ENCODE measurements at regions not wholly inside any gene's neighbourhood (a gene's known extent, or its start where the extent isn't known, plus 50 kb on each side); places are given as distances from the start of the nearest gene placed in this dataset.

DNA sequence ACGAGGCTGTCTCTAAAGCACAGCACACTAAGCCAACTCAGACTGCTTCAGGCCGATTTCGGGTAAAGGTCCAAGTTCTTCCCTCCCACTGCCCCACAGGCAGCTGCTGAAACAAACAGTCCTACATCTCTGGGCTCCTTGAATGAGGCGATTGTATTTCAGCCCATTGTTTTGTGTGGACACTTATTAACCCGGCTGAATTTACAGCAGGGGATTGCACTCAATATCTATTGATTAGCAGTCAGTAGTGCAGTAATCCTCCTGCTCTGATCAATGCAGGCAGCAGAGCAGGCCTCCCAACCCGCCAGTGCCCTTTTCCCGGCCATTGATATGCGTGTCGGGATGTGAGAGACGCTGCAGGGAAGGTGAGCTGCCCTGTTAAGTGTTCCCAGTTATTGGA, 330.1 kb downstream of the CMPK2 start:
- H3K4me2 ChIP-seq (ENCODE audit: control insufficient read depth, extremely low read depth, insufficient read depth, low read depth, low read length), result no peak overlapping the region
- H3K9me1 ChIP-seq (ENCODE audit: control insufficient read depth, extremely low read depth, insufficient read depth, low read length), result no peaks in the 10 kb centered on the region
- H3K27ac ChIP-seq (ENCODE audit: control insufficient read depth, insufficient read depth, low read length), result no peak overlapping the region
- H2AFZ ChIP-seq (ENCODE audit: control insufficient read depth, low read length), result no peak overlapping the region
- no peaks in the 10 kb centered on the region for H3K27me3 ChIP-seq (ENCODE audit: control insufficient read depth, extremely low read depth, insufficient read depth, low read length)
- dilution Hi-C loops (cut with MboI; ENCODE audit: extremely low pct_ligation_motif_present, low sequenced_read_pairs), result no loop called here
- H3K4me3 ChIP-seq (ENCODE audit: control insufficient read depth in 2 of 3, extremely low read depth in 1 of 3, insufficient read depth in 2 of 3, low read depth in 1 of 3, low read length in 3 of 3), result no peak overlapping the region
- no peak for TF ChIP-seq EZH2 (IDR thresholded peaks at IDR 0.05; ENCODE audit: low read length)
- TF ChIP-seq, protein P1, sequence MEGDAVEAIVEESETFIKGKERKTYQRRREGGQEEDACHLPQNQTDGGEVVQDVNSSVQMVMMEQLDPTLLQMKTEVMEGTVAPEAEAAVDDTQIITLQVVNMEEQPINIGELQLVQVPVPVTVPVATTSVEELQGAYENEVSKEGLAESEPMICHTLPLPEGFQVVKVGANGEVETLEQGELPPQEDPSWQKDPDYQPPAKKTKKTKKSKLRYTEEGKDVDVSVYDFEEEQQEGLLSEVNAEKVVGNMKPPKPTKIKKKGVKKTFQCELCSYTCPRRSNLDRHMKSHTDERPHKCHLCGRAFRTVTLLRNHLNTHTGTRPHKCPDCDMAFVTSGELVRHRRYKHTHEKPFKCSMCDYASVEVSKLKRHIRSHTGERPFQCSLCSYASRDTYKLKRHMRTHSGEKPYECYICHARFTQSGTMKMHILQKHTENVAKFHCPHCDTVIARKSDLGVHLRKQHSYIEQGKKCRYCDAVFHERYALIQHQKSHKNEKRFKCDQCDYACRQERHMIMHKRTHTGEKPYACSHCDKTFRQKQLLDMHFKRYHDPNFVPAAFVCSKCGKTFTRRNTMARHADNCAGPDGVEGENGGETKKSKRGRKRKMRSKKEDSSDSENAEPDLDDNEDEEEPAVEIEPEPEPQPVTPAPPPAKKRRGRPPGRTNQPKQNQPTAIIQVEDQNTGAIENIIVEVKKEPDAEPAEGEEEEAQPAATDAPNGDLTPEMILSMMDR (optimal IDR thresholded peaks at IDR 0.05 in 1 of 3, IDR thresholded peaks at IDR 0.05 in 1 of 3, conservative IDR thresholded peaks at IDR 0.05 in 1 of 3; ENCODE audit: extremely low read depth in 1 of 3, insufficient read depth in 2 of 3, low read length in 3 of 3), result no peak
- H3K36me3 ChIP-seq (ENCODE audit: control insufficient read depth in 2 of 2, extremely low read depth in 1 of 2, insufficient read depth in 2 of 2, low read length in 2 of 2), result no peaks in the 10 kb centered on the region
- H3K9ac ChIP-seq (ENCODE audit: control insufficient read depth, extremely low read depth, insufficient read depth, low read length), result no peak overlapping the region
- H3K9me3 ChIP-seq (ENCODE audit: control insufficient read depth, low read depth, low read length), result no peaks in the 10 kb centered on the region
- no peaks in the 10 kb centered on the region for H4K20me1 ChIP-seq (ENCODE audit: control insufficient read depth, extremely low read depth, insufficient read depth, low read length)
- no peak for FAIRE-seq
- H3K79me2 ChIP-seq (ENCODE audit: control insufficient read depth, insufficient read depth, low read length), result no peaks in the 10 kb centered on the region
- H3K4me1 ChIP-seq (ENCODE audit: control insufficient read depth, extremely low read depth, insufficient read depth, low read length), result no peaks in the 10 kb centered on the region
- no peak for DNase-seq (ENCODE audit: low read depth, low spot score)

DNA sequence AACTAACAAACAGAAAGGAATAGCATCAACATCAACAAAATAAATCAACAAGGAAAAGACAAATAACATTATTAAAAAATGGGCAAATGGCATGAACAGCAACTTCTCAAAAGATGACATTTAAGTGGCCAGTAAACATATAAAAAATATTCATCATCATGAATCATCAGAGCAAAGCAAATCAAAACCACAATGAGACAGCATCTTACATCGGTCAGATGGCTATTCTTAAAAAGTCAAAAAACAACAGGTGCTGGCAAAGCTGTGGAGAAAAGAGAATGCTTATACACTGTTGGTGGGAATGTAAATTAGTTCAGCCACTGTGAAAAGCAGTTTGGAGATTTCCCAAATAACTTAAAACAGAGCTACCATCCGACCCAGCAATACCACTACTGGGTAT, 327.1 kb downstream of the CMPK2 start:
- no peak for FAIRE-seq
- H3K4me2 ChIP-seq (ENCODE audit: control insufficient read depth, extremely low read depth, insufficient read depth, low read depth, low read length), result no peak overlapping the region
- H2AFZ ChIP-seq (ENCODE audit: control insufficient read depth, low read length), result no peak overlapping the region
- no peak overlapping the region for H3K27ac ChIP-seq (ENCODE audit: control insufficient read depth, insufficient read depth, low read length)
- H3K27me3 ChIP-seq (ENCODE audit: control insufficient read depth, extremely low read depth, insufficient read depth, low read length), result no peaks in the 10 kb centered on the region
- no peaks in the 10 kb centered on the region for H3K4me1 ChIP-seq (ENCODE audit: control insufficient read depth, extremely low read depth, insufficient read depth, low read length)
- dilution Hi-C loops (cut with MboI; ENCODE audit: extremely low pct_ligation_motif_present, low sequenced_read_pairs), result no loop called here
- no peaks in the 10 kb centered on the region for H3K9me3 ChIP-seq (ENCODE audit: control insufficient read depth, low read depth, low read length)
- H3K36me3 ChIP-seq (ENCODE audit: control insufficient read depth in 2 of 2, extremely low read depth in 1 of 2, insufficient read depth in 2 of 2, low read length in 2 of 2), result no peaks in the 10 kb centered on the region
- H3K9ac ChIP-seq (ENCODE audit: control insufficient read depth, extremely low read depth, insufficient read depth, low read length), result no peak overlapping the region
- TF ChIP-seq, protein P1 (optimal IDR thresholded peaks at IDR 0.05 in 1 of 3, IDR thresholded peaks at IDR 0.05 in 1 of 3, conservative IDR thresholded peaks at IDR 0.05 in 1 of 3; ENCODE audit: extremely low read depth in 1 of 3, insufficient read depth in 2 of 3, low read length in 3 of 3), result no peak
- TF ChIP-seq EZH2 (IDR thresholded peaks at IDR 0.05; ENCODE audit: low read length), result no peak
- no peak for DNase-seq (ENCODE audit: low read depth, low spot score)
- no peaks in the 10 kb centered on the region for H3K9me1 ChIP-seq (ENCODE audit: control insufficient read depth, extremely low read depth, insufficient read depth, low read length)
- no peaks in the 10 kb centered on the region for H3K79me2 ChIP-seq (ENCODE audit: control insufficient read depth, insufficient read depth, low read length)
- H4K20me1 ChIP-seq (ENCODE audit: control insufficient read depth, extremely low read depth, insufficient read depth, low read length), result no peaks in the 10 kb centered on the region
- H3K4me3 ChIP-seq (ENCODE audit: control insufficient read depth in 2 of 3, extremely low read depth in 1 of 3, insufficient read depth in 2 of 3, low read depth in 1 of 3, low read length in 3 of 3), result no peak overlapping the region
